H1 (cell line): ENCODE measurements at regions not wholly inside any gene's neighbourhood (a gene's known extent, or its start where the extent isn't known, plus 50 kb on each side); places are given as distances from the start of the nearest gene placed in this dataset.

Experiments used
- CTCF ChIA-PET: fragments of 300-600 bp; sonication (Branson Sonifier 250); formaldehyde crosslinking; loops from one replicate; lab custom pipeline; 2021; ENCODE audit not compliant: partially characterized antibody; lab: Charles Lee
- POLR2A ChIA-PET: fragments of 300-600 bp; sonication (Branson Sonifier 250); formaldehyde crosslinking; loops from one replicate; lab custom pipeline; 2021; ENCODE audit warnings: inconsistent platforms; ENCODE audit not compliant: partially characterized antibody; lab: Charles Lee
- DNase-seq, 2 experiments: peaks; one replicate each; pipeline versions ENCODE4 v3.0.0 to v3.0.0-alpha.2; 2010 to 2022; ENCODE audit warnings: low spot score in 2 of 2, low read depth in 1 of 2, mixed read lengths in 1 of 2
- FAIRE-seq: peaks from 2 replicates; lab custom pipeline; 2011; peaks lifted over from hg19 to GRCh38; lab: Jason Lieb, UNC
- H2AFZ ChIP-seq: 2 replicates; pipeline ENCODE4 v1.8.1; 2012; ENCODE audit warnings: low read length, inconsistent platforms
- H2AK5ac ChIP-seq: 2 replicates; pipeline ENCODE4 v1.6.1; 2013; ENCODE audit warnings: low read depth, low read length
- H2BK120ac ChIP-seq: replicated peaks from 2 replicates; pipeline ENCODE3; 2013; ENCODE audit warnings: low read depth, low read length, inconsistent platforms
- H2BK12ac ChIP-seq: 2 replicates; pipeline ENCODE4 v1.6.1; 2013; ENCODE audit warnings: low read depth, low read length
- H2BK15ac ChIP-seq: 2 replicates; pipeline ENCODE4 v1.6.1; 2013; ENCODE audit warnings: low read length
- H2BK20ac ChIP-seq: 2 replicates; pipeline ENCODE4 v1.6.1; 2013; ENCODE audit warnings: low read length
- H2BK5ac ChIP-seq: 2 replicates; pipeline ENCODE4 v1.6.1; 2013; ENCODE audit warnings: low read depth, low read length
- H3K14ac ChIP-seq: 2 replicates; pipeline ENCODE4 v1.6.1; 2013; ENCODE audit warnings: inconsistent platforms; ENCODE audit not compliant: insufficient read length
- H3K18ac ChIP-seq: 2 replicates; pipeline ENCODE4 v1.6.1; 2013; ENCODE audit warnings: low read length; ENCODE audit errors: extremely low read depth
- H3K23ac ChIP-seq: 2 replicates; pipeline ENCODE4 v1.6.1; 2013; ENCODE audit warnings: inconsistent platforms; ENCODE audit not compliant: insufficient read length
- H3K23me2 ChIP-seq: 2 replicates; pipeline ENCODE4 v1.6.1; 2013; ENCODE audit warnings: low read depth, low read length
- H3K27ac ChIP-seq: 2 replicates; pipeline ENCODE4 v1.6.1; 2011; ENCODE audit warnings: low read depth, low read length, inconsistent platforms
- H3K27me3 ChIP-seq, 4 experiments: replicated peaks in 1 of 4; 1 replicate in 1 of 4; 2 replicates in 3 of 4; pipeline versions ENCODE4 v1.6.1 to v1.8.1; 2011 to 2013; ENCODE audit warnings: low read length in 3 of 4, mild to moderate bottlenecking in 3 of 4, inconsistent platforms in 2 of 4, mixed read lengths in 2 of 4, moderate library complexity in 1 of 4; ENCODE audit not compliant: control insufficient read depth in 3 of 4, insufficient read depth in 3 of 4; ENCODE audit errors: extremely low read depth in 1 of 4
- H3K36me3 ChIP-seq, 4 experiments: 2 replicates each; pipeline versions ENCODE4 v1.6.1 to v1.8.1; 2011 to 2013; ENCODE audit warnings: mild to moderate bottlenecking in 4 of 4, low read length in 3 of 4, moderate library complexity in 2 of 4, control low read depth in 1 of 4, inconsistent platforms in 1 of 4; ENCODE audit not compliant: insufficient read depth in 4 of 4, control insufficient read depth in 2 of 4
- H3K4ac ChIP-seq: replicated peaks from 2 replicates; pipeline ENCODE3; 2013; ENCODE audit warnings: low read length, low read depth, mixed read lengths, inconsistent platforms; ENCODE audit not compliant: insufficient read length
- H3K4me1 ChIP-seq, 4 experiments: replicated peaks in 1 of 4; 1 replicate in 1 of 4; 2 replicates in 3 of 4; pipeline versions ENCODE4 v1.6.1 to v1.8.1; 2011 to 2013; ENCODE audit warnings: low read length in 3 of 4, inconsistent platforms in 2 of 4, mixed read lengths in 1 of 4; ENCODE audit not compliant: insufficient read depth in 4 of 4, control insufficient read depth in 3 of 4
- H3K4me2 ChIP-seq, 2 experiments: 2 replicates each; pipeline versions ENCODE4 v1.6.1 to v1.8.1; 2011 to 2013; ENCODE audit warnings: low read depth in 2 of 2, low read length in 2 of 2, control low read depth in 1 of 2, inconsistent platforms in 1 of 2, mild to moderate bottlenecking in 1 of 2; ENCODE audit not compliant: insufficient read depth in 1 of 2
- H3K4me3 ChIP-seq, 4 experiments: fragments of 200-600, 300-600 bp in 1 of 4; sonication (generic), shearing (Covaris generic), sonication (Bioruptor Twin) in 1 of 4; 2 replicates each; pipeline versions ENCODE4 v1.5.1 to v1.8.1; 2011 to 2016; ENCODE audit warnings: low read length in 4 of 4, low read depth in 3 of 4, control low read depth in 2 of 4, inconsistent platforms in 2 of 4, mild to moderate bottlenecking in 2 of 4, mixed read lengths in 1 of 4, moderate library complexity in 1 of 4; ENCODE audit not compliant: insufficient read depth in 2 of 4; ENCODE audit errors: extremely low read depth in 1 of 4
- H3K56ac ChIP-seq: replicated peaks from 2 replicates; pipeline ENCODE3; 2013; ENCODE audit warnings: low read depth, mild to moderate bottlenecking, mixed read lengths, low read length, inconsistent platforms; ENCODE audit not compliant: insufficient read length
- H3K79me1 ChIP-seq: 2 replicates; pipeline ENCODE4 v1.6.1; 2013; ENCODE audit warnings: low read depth, low read length, control low read depth
- H3K79me2 ChIP-seq, 2 experiments: 2 replicates each; pipeline versions ENCODE4 v1.6.1 to v1.8.1; 2012 to 2013; ENCODE audit warnings: low read length in 2 of 2, mild to moderate bottlenecking in 2 of 2, inconsistent platforms in 1 of 2; ENCODE audit not compliant: insufficient read depth in 2 of 2, control insufficient read depth in 1 of 2
- H3K9ac ChIP-seq, 4 experiments: replicated peaks in 1 of 4; 1 replicate in 1 of 4; 2 replicates in 3 of 4; pipeline versions ENCODE4 v1.6.1 to v1.8.1; 2011 to 2013; ENCODE audit warnings: low read depth in 3 of 4, low read length in 3 of 4, control low read depth in 2 of 4, mild to moderate bottlenecking in 2 of 4, moderate library complexity in 2 of 4, inconsistent platforms in 1 of 4; ENCODE audit errors: extremely low read depth in 1 of 4
- H3K9me3 ChIP-seq, 2 experiments: 2 replicates each; pipeline versions ENCODE4 v1.6.1 to v1.8.1; 2012 to 2013; ENCODE audit warnings: mild to moderate bottlenecking in 2 of 2, moderate library complexity in 2 of 2, control low read depth in 1 of 2, inconsistent platforms in 1 of 2, low read depth in 1 of 2, low read length in 1 of 2, mixed read lengths in 1 of 2; ENCODE audit not compliant: insufficient read depth in 2 of 2
- H4K20me1 ChIP-seq, 2 experiments: replicated peaks in 1 of 2; 2 replicates each; pipeline versions ENCODE3 to v1.8.1; 2011 to 2013; ENCODE audit warnings: inconsistent platforms in 2 of 2, low read length in 2 of 2, mild to moderate bottlenecking in 1 of 2; ENCODE audit not compliant: insufficient read depth in 2 of 2, control insufficient read depth in 1 of 2
- H4K5ac ChIP-seq: 2 replicates; pipeline ENCODE4 v1.6.1; 2013; ENCODE audit warnings: low read length, low read depth, mixed read lengths, inconsistent platforms; ENCODE audit not compliant: insufficient read length
- H4K8ac ChIP-seq: 2 replicates; pipeline ENCODE4 v1.8.0; 2013; ENCODE audit warnings: mild to moderate bottlenecking, moderate library complexity, low read length, inconsistent platforms; ENCODE audit not compliant: insufficient read depth; ENCODE audit errors: extremely low read depth
- H4K91ac ChIP-seq: replicated peaks from 2 replicates; pipeline ENCODE3; 2013; ENCODE audit warnings: low read length, mixed read lengths, inconsistent platforms; ENCODE audit not compliant: insufficient read length
- BCL11A ChIP-seq, 2 experiments: IDR thresholded peaks; one replicate each; pipeline ENCODE4 v1.6.1; 2011; ENCODE audit warnings: low read depth in 2 of 2, low read length in 2 of 2, mild to moderate bottlenecking in 2 of 2
- EP300 ChIP-seq, 2 experiments: IDR thresholded peaks; 1 replicate in 1 of 2; 2 replicates in 1 of 2; pipeline ENCODE4 v1.6.1; 2011 to 2012; ENCODE audit warnings: low read depth in 2 of 2, low read length in 2 of 2, mild to moderate bottlenecking in 2 of 2, borderline replicate concordance in 1 of 2, inconsistent platforms in 1 of 2, moderate library complexity in 1 of 2
- EZH2 ChIP-seq: fragments of 200-600 bp; sonication (generic); IDR thresholded peaks from 2 replicates; pipeline ENCODE4 v1.7.1; 2012; ENCODE audit warnings: low read depth, mild to moderate bottlenecking, moderate library complexity, low read length, inconsistent platforms; ENCODE audit not compliant: severe bottlenecking
- GTF2F1 ChIP-seq: IDR thresholded peaks from 2 replicates; pipeline ENCODE4 v1.6.1; 2012; ENCODE audit warnings: low read depth, low read length, improper control_type of control experiment, borderline replicate concordance
- KDM1A ChIP-seq: fragments of 200-600, 300-600 bp; sonication (generic); IDR thresholded peaks from 2 replicates; pipeline ENCODE4 v1.7.1; 2016; ENCODE audit warnings: mild to moderate bottlenecking, low read length, borderline replicate concordance
- POU5F1 ChIP-seq: IDR thresholded peaks from 2 replicates; pipeline ENCODE4 v1.6.1; 2011; ENCODE audit warnings: low read depth, mild to moderate bottlenecking, low read length, moderate library complexity
- RAD21 ChIP-seq, 2 experiments: IDR thresholded peaks in 1 of 2; conservative IDR thresholded peaks in 1 of 2; 2 replicates each; pipeline ENCODE4 v1.6.1; 2011; ENCODE audit warnings: low read depth in 2 of 2, low read length in 2 of 2, improper control_type of control experiment in 1 of 2, inconsistent platforms in 1 of 2, mild to moderate bottlenecking in 1 of 2, moderate library complexity in 1 of 2
- SAP30 ChIP-seq: fragments of 300-600 bp; sonication (generic); IDR thresholded peaks from 2 replicates; pipeline ENCODE4 v1.7.1; 2012; ENCODE audit warnings: low read length, moderate library complexity, mild to moderate bottlenecking, inconsistent platforms; ENCODE audit not compliant: insufficient read depth, insufficient replicate concordance
- SP1 ChIP-seq: IDR thresholded peaks from 2 replicates; pipeline ENCODE4 v1.6.1; 2011; ENCODE audit warnings: low read depth, low read length
- USF2 ChIP-seq: IDR thresholded peaks from 2 replicates; pipeline ENCODE4 v1.6.1; 2011; ENCODE audit warnings: low read length, improper control_type of control experiment
- ZNF274 ChIP-seq: IDR thresholded peaks from 2 replicates; pipeline ENCODE4 v1.7.0; 2012; ENCODE audit warnings: low read length, borderline replicate concordance; ENCODE audit errors: extremely low read depth
- WGBS, 2 experiments: shearing (Covaris generic) in 1 of 2; methylation state at CpG; one replicate each; pipeline versions ENCODE4 v1.1.6 to v1.1.7; 2013 to 2015; ENCODE audit warnings: low lambda C conversion rate in 2 of 2, mixed read lengths in 2 of 2, inconsistent platforms in 1 of 2, low coverage in 1 of 2, missing lambda C conversion rate in 1 of 2; ENCODE audit not compliant: insufficient replicate concordance in 2 of 2, insufficient coverage in 1 of 2, insufficient read length in 1 of 2; ENCODE audit errors: extremely low coverage in 1 of 2, missing lambda C conversion rate in 1 of 2; 5-methylcytosine and 5-hydroxymethylcytosine counted together

- no peak overlapping the region for H2BK5ac ChIP-seq
- no peak for DNase-seq
- H3K4me2 ChIP-seq, result no peak overlapping the region
- no peak overlapping the region for H2BK120ac ChIP-seq
- H3K18ac ChIP-seq, result no peak overlapping the region
- no peak overlapping the region for H3K14ac ChIP-seq
- POLR2A ChIA-PET, result no interaction called here
- H3K23me2 ChIP-seq, result no peaks in the 10 kb centered on the region
- no peak overlapping the region for H3K27ac ChIP-seq
- H4K8ac ChIP-seq, result no peak overlapping the region
- peaks cover 7 to 10% of the 10 kb centered on the region in 2 experiments; a peak in 2 of 4 replicates for H3K9me3 ChIP-seq
- H4K20me1 ChIP-seq, result no peaks in the 10 kb centered on the region
- H4K91ac ChIP-seq, result no peak overlapping the region
- H3K4ac ChIP-seq, result no peak overlapping the region
- H2AFZ ChIP-seq, result no peak overlapping the region
- no peak overlapping the region for H4K5ac ChIP-seq
- no peak overlapping the region for H2BK12ac ChIP-seq
- no peak overlapping the region for H3K4me3 ChIP-seq
- H3K23ac ChIP-seq, result no peak overlapping the region
- H3K79me1 ChIP-seq, result no peaks in the 10 kb centered on the region
- no peak for FAIRE-seq
- H3K36me3 ChIP-seq, result no peaks in the 10 kb centered on the region
- H3K56ac ChIP-seq, result no peak overlapping the region
- H2BK15ac ChIP-seq, result no peak overlapping the region
- H3K9ac ChIP-seq, result no peak overlapping the region
- H3K4me1 ChIP-seq, result no peaks in the 10 kb centered on the region
- CTCF ChIA-PET, result no interaction called here
- WGBS, 2 experiments, result 81% methylated on average over 1 of the region's 1 CpG; no CpG with 5 or more reads in 1 of the 2 experiments
- H2AK5ac ChIP-seq, result no peak overlapping the region
- H3K79me2 ChIP-seq, result no peaks in the 10 kb centered on the region
- no peak overlapping the region for H2BK20ac ChIP-seq
- H3K27me3 ChIP-seq, result no peaks in the 10 kb centered on the region
- no peak for TF ChIP-seq SP1
- no peak for TF ChIP-seq ZNF274
- no peak for TF ChIP-seq GTF2F1
- no peak for TF ChIP-seq BCL11A (IDR thresholded peaks at IDR 0.05; ENCODE audit: low read depth in 2 of 2, low read length in 2 of 2)
- TF ChIP-seq RAD21 (IDR thresholded peaks at IDR 0.05 in 1 of 2, conservative IDR thresholded peaks at IDR 0.05 in 1 of 2; ENCODE audit: low read depth in 2 of 2, low read length in 2 of 2), result no peak
- TF ChIP-seq EP300 (IDR thresholded peaks at IDR 0.05; ENCODE audit: borderline replicate concordance in 1 of 2, low read depth in 2 of 2, low read length in 2 of 2), result no peak
- no peak for TF ChIP-seq USF2
- no peak for TF ChIP-seq EZH2
- TF ChIP-seq POU5F1, result no peak
- TF ChIP-seq KDM1A, result no peak
- TF ChIP-seq SAP30, result no peak
These were observed 209.5 kb downstream of the CLIC5 start for GRCh38 chr6:45806172-45806571.
